DND-41 (cell line): ENCODE measurements at regions not wholly inside any gene's neighbourhood (a gene's known extent, or its start where the extent isn't known, plus 50 kb on each side); places are given as distances from the start of the nearest gene placed in this dataset.

Experiments used
- ATAC-seq: fragments of 200-7000 bp; cut with Tn5 transposase; 3 replicates; pipeline ENCODE4 v1.9.1; 2021; ENCODE audit warnings: low read depth; ENCODE audit not compliant: insufficient read depth
- DNase-seq: peaks from one replicate; pipeline ENCODE4 v3.0.0-alpha.2; 2020
- H2AFZ ChIP-seq: 2 replicates; pipeline ENCODE4 v1.6.0; 2012; ENCODE audit warnings: low read depth, low read length
- H3K27ac ChIP-seq: 2 replicates; pipeline ENCODE4 v1.5.1; 2012; ENCODE audit warnings: low read length, inconsistent platforms
- H3K27me3 ChIP-seq: fragments of 200-600 bp; sonication (generic); 2 replicates; pipeline ENCODE4 v1.6.0; 2012; ENCODE audit warnings: low read length, mild to moderate bottlenecking, inconsistent platforms; ENCODE audit not compliant: insufficient read depth, poor library complexity
- H3K36me3 ChIP-seq: 2 replicates; pipeline ENCODE4 v1.5.1; 2012; ENCODE audit warnings: low read length, inconsistent platforms; ENCODE audit not compliant: insufficient read depth
- H3K4me1 ChIP-seq: 2 replicates; pipeline ENCODE4 v1.5.1; 2012; ENCODE audit warnings: mild to moderate bottlenecking, low read length; ENCODE audit not compliant: insufficient read depth
- H3K4me2 ChIP-seq: 2 replicates; pipeline ENCODE4 v1.6.0; 2012; ENCODE audit warnings: mild to moderate bottlenecking, moderate library complexity, low read length, inconsistent platforms; ENCODE audit not compliant: insufficient read depth
- H3K4me3 ChIP-seq, 2 experiments: fragments of 200-600 bp in 1 of 2; shearing (Covaris generic) in 1 of 2; 2 replicates each; pipeline ENCODE4 v1.5.1; 2012 to 2016; ENCODE audit warnings: inconsistent platforms in 2 of 2, low read length in 2 of 2, mild to moderate bottlenecking in 2 of 2, low read depth in 1 of 2, moderate library complexity in 1 of 2
- H3K79me2 ChIP-seq: 2 replicates; pipeline ENCODE4 v1.6.0; 2012; ENCODE audit warnings: low read length, inconsistent platforms; ENCODE audit not compliant: insufficient read depth
- H3K9ac ChIP-seq: 2 replicates; pipeline ENCODE4 v1.6.0; 2012; ENCODE audit warnings: low read depth, mild to moderate bottlenecking, inconsistent platforms, low read length, moderate library complexity
- H3K9me3 ChIP-seq: 2 replicates; pipeline ENCODE4 v1.5.1; 2012; ENCODE audit warnings: low read length, moderate library complexity, mild to moderate bottlenecking, inconsistent platforms; ENCODE audit not compliant: insufficient read depth, severe bottlenecking
- H4K20me1 ChIP-seq: 2 replicates; pipeline ENCODE4 v1.6.0; 2012; ENCODE audit warnings: low read length; ENCODE audit not compliant: insufficient read depth
- CTCF ChIP-seq: IDR thresholded peaks from 2 replicates; pipeline ENCODE4 v1.5.1; 2012; ENCODE audit warnings: borderline replicate concordance, low read length, moderate library complexity, mild to moderate bottlenecking; ENCODE audit not compliant: poor library complexity, severe bottlenecking; ENCODE audit errors: extremely low read depth
- EZH2 ChIP-seq: IDR thresholded peaks from 3 replicates; pipeline ENCODE4 v1.6.1; 2012; ENCODE audit warnings: borderline replicate concordance, low read depth, mild to moderate bottlenecking, moderate library complexity, low read length, inconsistent platforms; ENCODE audit not compliant: severe bottlenecking

GRCh38 chr13:107822006-107822405 lies 393.3 kb downstream of the LIG4 start:
- Histone ChIP-seq H3K4me3 (no peak overlapping the region), H3K27ac (no peak overlapping the region), H4K20me1 (no peaks in the 10 kb centered on the region), H3K27me3 (no peaks in the 10 kb centered on the region), H3K36me3 (no peaks in the 10 kb centered on the region), H3K79me2 (no peaks in the 10 kb centered on the region), H2AFZ (no peak overlapping the region), H3K4me1 (no peaks in the 10 kb centered on the region), H3K4me2 (no peak overlapping the region), H3K9ac (no peak overlapping the region), H3K9me3 (no peaks in the 10 kb centered on the region)
- no peak for DNase-seq
- no peak for ATAC-seq
- TF ChIP-seq EZH2 = no peak
- no peak for TF ChIP-seq CTCF

GRCh38 chr13:107821492-107821891 lies 393.8 kb downstream of the LIG4 start:
- Histone ChIP-seq H3K36me3 (no peaks in the 10 kb centered on the region), H2AFZ (no peak overlapping the region), H3K4me1 (no peaks in the 10 kb centered on the region), H3K27me3 (no peaks in the 10 kb centered on the region), H3K4me3 (no peak overlapping the region), H3K9ac (no peak overlapping the region), H3K4me2 (no peak overlapping the region), H3K9me3 (no peaks in the 10 kb centered on the region), H4K20me1 (no peaks in the 10 kb centered on the region), H3K79me2 (no peaks in the 10 kb centered on the region), H3K27ac (no peak overlapping the region)
- TF ChIP-seq CTCF = no peak
- no peak for TF ChIP-seq EZH2
- no peak for DNase-seq
- ATAC-seq = no peak

GRCh38 chr13:107819071-107819470 lies 396.3 kb downstream of the LIG4 start:
- Histone ChIP-seq H3K9ac (no peak overlapping the region), H3K27ac (no peak overlapping the region), H3K9me3 (no peaks in the 10 kb centered on the region), H3K36me3 (no peaks in the 10 kb centered on the region), H3K27me3 (no peaks in the 10 kb centered on the region), H3K4me1 (no peaks in the 10 kb centered on the region), H4K20me1 (no peaks in the 10 kb centered on the region), H3K79me2 (no peaks in the 10 kb centered on the region), H2AFZ (no peak overlapping the region), H3K4me2 (no peak overlapping the region), H3K4me3 (no peak overlapping the region)
- DNase-seq (no peak), ATAC-seq (no peak)
- TF ChIP-seq CTCF = no peak

GRCh38 chr13:107817647-107818287 lies 397.6 kb downstream of the LIG4 start:
- H3K36me3 ChIP-seq = no peaks in the 10 kb centered on the region
- no peaks in the 10 kb centered on the region for H3K27me3 ChIP-seq
- ATAC-seq (no peak), DNase-seq (no peak)
- no peaks in the 10 kb centered on the region for H4K20me1 ChIP-seq
- no peak overlapping the region for H3K4me2 ChIP-seq
- H3K27ac ChIP-seq = no peak overlapping the region
- H3K4me3 ChIP-seq = no peak overlapping the region
- no peak overlapping the region for H2AFZ ChIP-seq
- H3K79me2 ChIP-seq = no peaks in the 10 kb centered on the region
- no peaks in the 10 kb centered on the region for H3K9me3 ChIP-seq
- no peaks in the 10 kb centered on the region for H3K4me1 ChIP-seq
- H3K9ac ChIP-seq = no peak overlapping the region
- TF ChIP-seq CTCF (no peak), EZH2 (no peak)
